Peyer's patch (tissue), 4 donors: ENCODE measurements at regions not wholly inside any gene's neighbourhood (a gene's known extent, or its start where the extent isn't known, plus 50 kb on each side); places are given as distances from the start of the nearest gene placed in this dataset.

ENCODE experiments used
- POLR2A ChIP-seq, 2 donors: fragments of 450-650 bp; IDR thresholded peaks; one replicate each; pipeline ENCODE4 v1.5.1; 2017; ENCODE audit warnings: antibody characterized with exemption in 2 of 2, mild to moderate bottlenecking in 2 of 2, moderate library complexity in 2 of 2
- TF ChIP-seq, protein P1 (sequence below), 6 experiments: fragments of 450-650 bp in 4 of 6; fragments of 200-600 bp in 2 of 6; sonication (generic) in 1 of 6; IDR thresholded peaks; one replicate each; pipeline ENCODE4 v1.5.1; 2017 to 2019; ENCODE audit warnings: antibody characterized with exemption in 6 of 6, mild to moderate bottlenecking in 3 of 6, moderate library complexity in 1 of 6

- TF ChIP-seq POLR2A (IDR thresholded peaks at IDR 0.05): no peak
- TF ChIP-seq, protein P1, sequence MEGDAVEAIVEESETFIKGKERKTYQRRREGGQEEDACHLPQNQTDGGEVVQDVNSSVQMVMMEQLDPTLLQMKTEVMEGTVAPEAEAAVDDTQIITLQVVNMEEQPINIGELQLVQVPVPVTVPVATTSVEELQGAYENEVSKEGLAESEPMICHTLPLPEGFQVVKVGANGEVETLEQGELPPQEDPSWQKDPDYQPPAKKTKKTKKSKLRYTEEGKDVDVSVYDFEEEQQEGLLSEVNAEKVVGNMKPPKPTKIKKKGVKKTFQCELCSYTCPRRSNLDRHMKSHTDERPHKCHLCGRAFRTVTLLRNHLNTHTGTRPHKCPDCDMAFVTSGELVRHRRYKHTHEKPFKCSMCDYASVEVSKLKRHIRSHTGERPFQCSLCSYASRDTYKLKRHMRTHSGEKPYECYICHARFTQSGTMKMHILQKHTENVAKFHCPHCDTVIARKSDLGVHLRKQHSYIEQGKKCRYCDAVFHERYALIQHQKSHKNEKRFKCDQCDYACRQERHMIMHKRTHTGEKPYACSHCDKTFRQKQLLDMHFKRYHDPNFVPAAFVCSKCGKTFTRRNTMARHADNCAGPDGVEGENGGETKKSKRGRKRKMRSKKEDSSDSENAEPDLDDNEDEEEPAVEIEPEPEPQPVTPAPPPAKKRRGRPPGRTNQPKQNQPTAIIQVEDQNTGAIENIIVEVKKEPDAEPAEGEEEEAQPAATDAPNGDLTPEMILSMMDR (IDR thresholded peaks at IDR 0.05): no peak
These were observed 284.0 kb upstream of the ZFP42 start for GRCh38 chr4:187711586-187711985.
